GM21447 (cell line): ENCODE measurements at regions not wholly inside any gene's neighbourhood (a gene's known extent, or its start where the extent isn't known, plus 50 kb on each side); places are given as distances from the start of the nearest gene placed in this dataset.
"Not testable (repeated sequence)": the region's sequence is repeated elsewhere in the genome, so short reads cannot be mapped to it uniquely, and the experiment has no call there.

Source experiments
- ATAC-seq: cut with Tn5 transposase; IDR thresholded peaks from one replicate; pipeline ENCODE4 v1.9.1; 2021; ENCODE audit not compliant: unreplicated experiment

GRCh38 chr13:58958097-58958496 lies 1205.6 kb downstream of the DIAPH3 start:
- not testable (repeated sequence) for ATAC-seq

DNA sequence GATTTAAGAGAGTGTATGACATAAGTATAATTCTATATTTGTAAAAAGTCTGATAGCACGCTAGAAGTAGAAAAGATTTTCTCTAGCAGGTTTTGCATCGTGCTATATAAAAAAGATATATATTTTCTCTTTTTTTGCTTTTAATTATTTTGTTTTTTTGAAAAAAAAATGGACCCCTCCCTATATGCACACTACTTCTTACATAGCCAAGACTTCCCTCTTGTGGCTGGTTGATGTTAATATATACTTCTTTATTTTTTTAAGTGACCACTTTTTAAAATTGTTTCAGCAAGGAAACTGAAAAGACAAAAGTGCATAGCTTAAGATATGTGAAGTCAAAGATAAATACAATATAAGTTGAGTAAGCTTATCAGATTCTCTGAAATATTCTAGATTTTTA lies 1202.8 kb downstream of the DIAPH3 start:
- no peak for ATAC-seq

- ATAC-seq: no peak
Measured at GRCh38 chr13:58963321-58963720, 1200.4 kb downstream of the DIAPH3 start.

- ATAC-seq: no peak
Measured at GRCh38 chr13:58964048-58964447, 1199.7 kb downstream of the DIAPH3 start.

GRCh38 chr13:58977085-58977484 lies 1186.6 kb downstream of the DIAPH3 start:
- no peak for ATAC-seq

- ATAC-seq: no peak
Measured at GRCh38 chr13:58978331-58978730, 1185.4 kb downstream of the DIAPH3 start.

DNA sequence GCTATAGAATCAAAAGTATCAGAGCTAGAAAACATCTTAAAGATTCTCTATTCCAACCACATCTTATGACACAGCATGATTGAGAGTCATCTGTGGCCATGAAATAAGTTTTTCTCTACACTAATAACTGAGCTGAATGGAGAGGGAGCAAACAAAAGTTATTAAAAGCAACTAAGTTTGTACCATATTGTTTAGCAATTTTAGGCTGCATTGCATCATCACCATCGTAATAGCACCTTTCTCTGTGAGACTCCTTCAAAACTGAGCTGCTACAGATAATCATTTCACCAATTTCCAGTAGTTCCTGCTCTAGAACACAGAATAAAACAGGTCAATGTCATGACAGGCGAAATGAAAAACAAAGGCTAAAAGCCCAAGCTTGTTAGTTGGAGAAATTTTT lies 1183.9 kb downstream of the DIAPH3 start:
- ATAC-seq: no peak

DNA sequence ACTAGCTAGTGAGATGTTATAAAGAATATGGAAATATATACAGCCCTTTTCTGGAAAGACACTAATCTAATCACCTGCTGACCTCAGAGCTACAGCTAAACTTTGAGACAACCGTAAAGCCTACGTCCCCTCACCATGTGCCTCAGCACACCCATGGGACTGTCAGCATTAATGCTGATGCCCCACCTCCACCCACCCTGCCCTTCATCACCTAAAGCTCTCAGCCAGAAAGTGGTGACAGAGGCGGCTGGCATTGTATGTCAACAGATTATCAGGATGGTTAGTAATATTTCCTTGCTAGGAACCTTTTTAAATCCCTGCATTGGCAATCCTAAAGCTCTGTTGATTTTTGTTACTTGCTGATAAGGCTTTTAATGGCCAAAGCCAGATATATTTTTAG lies 1177.9 kb downstream of the DIAPH3 start:
- no peak for ATAC-seq

- no peak for ATAC-seq
Measured at GRCh38 chr13:58989556-58989955, 1174.2 kb downstream of the DIAPH3 start.

DNA sequence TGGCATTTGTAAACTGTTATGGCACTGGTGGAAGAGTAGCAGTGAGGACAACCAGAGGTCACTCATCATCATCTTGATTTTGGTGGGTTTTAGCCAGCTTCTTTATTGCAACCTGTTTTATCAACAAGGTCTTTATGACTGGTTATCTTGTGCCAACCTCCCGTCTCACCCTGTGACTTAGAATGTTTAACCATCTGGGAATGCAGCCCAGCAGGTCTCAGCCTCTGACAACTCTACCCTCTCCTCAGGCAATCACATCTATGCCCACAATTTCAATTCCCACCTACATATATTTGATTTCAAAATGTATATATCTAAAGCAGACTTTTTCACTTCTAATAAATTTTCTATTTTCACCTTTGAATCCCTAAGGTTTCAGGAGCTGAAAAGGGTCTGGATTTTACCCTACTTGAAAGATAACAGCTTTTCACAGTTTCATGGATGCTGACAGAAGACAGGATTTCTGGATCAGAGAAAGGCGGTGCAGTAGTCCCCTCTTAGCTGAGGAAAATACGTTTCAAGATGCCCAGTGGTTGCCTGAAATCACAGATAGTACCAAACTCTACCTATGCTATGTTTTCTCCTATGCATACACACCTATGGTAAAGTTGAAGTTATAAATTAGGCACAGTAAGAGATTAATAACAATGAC lies 1171.8 kb downstream of the DIAPH3 start:
- ATAC-seq: no peak

DNA sequence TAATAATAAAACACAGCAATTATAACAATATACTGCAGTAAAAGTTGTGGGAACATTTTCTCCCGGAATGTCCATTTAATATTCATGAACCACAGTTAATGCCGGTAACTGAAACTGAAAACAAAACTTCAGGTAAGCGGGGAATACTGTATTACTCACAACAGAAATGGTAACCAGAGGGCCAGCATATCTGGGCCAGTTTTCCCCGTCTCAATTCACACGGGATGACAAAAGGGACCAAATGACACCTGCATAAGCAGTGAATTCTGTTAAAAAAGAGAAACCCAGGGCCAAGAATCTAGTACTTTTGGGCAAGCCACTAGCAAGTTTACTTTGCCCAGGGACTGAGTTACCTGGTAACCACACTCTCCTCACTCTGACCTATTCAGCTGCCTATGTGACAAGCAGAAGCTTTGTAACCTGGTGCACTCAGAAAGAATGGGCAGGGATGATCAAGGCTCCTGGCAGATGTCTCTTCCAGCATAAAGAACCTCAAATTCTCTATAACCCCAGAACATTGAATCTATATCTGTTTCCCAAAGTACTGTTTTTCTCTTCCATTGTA lies 1171.2 kb downstream of the DIAPH3 start:
- no peak for ATAC-seq

- ATAC-seq: no peak
Measured at GRCh38 chr13:58994077-58994476, 1169.7 kb downstream of the DIAPH3 start.

- ATAC-seq: no peak
Measured at GRCh38 chr13:58994777-58995176, 1169.0 kb downstream of the DIAPH3 start.

GRCh38 chr13:58998716-58999115 lies 1165.0 kb downstream of the DIAPH3 start:
- ATAC-seq: no peak

- no peak for ATAC-seq
Measured at GRCh38 chr13:58999851-59000250, 1163.9 kb downstream of the DIAPH3 start.

DNA sequence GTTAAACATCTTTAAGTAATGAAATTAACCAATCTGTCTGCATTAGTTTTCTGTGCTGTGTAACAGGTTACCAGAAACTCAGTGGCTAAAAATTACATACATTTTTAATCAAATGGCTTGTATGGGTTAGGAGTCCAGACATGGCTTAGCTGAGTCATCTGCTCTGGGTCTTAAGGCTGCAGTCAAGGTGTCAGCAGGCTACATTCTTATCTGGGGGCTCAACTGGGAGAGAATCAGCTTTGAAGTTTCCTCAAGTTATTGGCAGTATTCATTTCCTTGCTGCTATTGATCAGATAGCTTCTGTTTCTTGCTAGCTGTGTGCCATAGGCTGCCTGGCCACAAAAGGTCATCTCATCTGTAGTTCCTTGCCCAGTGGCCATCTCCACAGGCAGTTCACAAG lies 1163.0 kb downstream of the DIAPH3 start:
- ATAC-seq: no peak

- no peak for ATAC-seq
Measured at GRCh38 chr13:59012731-59013130, 1151.0 kb downstream of the DIAPH3 start.

DNA sequence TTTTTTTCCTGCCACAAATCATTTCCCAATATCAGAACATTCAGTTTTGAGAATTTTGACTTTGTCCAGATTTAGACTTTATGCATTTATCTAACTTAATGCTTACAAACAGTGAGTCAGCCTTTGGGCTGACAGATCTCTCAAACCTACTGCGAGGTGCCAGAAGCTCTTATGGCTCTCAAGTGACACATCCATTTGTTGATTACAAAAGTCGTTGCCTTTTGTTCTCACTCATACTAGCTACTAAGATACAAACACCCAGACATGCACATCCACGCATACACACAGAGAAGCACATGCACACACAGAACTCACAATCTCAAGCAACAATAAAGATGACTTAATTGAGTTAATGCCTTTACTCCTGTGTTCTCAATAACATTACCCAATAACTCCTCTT lies 1147.5 kb downstream of the DIAPH3 start:
- no peak for ATAC-seq

DNA sequence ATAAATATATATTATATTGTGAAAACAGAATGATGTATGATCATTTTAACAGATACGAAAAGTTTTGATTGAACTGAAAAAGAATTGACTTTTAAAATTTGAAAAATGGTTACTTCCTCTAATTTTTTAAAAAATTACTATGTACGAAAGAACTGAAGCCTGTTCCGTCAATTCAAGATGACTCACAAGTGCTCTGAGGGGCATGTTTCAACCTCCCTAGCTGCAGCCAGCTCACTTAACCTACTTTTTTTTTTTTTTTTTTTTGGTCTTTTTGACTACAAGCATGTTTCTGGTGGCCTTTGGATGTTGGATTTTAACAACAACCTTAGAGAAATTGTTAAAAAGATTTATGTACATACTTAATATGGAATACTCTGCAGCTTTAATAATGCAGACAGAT lies 1139.3 kb downstream of the DIAPH3 start:
- ATAC-seq: no peak

DNA sequence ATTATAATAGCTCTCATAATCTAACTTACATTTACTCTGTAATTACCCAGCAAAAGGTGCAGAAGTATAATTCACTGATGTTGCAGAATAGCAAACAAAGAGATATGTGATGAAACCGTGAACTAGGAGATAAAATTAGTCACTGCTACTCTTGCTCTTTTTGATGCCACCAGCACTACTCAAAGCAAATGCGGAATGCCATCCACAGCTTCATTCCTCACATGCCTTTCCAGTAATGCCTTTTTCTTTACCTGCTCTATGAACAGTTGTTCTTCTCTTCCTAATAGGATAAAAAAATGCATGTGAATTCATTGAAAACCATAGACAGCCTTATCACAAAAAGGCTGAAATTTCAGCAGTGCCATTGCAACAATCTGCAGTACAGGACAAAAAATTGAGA lies 1129.5 kb downstream of the DIAPH3 start:
- ATAC-seq: no peak

- no peak for ATAC-seq
Measured at GRCh38 chr13:59038824-59039223, 1124.9 kb downstream of the DIAPH3 start.

DNA sequence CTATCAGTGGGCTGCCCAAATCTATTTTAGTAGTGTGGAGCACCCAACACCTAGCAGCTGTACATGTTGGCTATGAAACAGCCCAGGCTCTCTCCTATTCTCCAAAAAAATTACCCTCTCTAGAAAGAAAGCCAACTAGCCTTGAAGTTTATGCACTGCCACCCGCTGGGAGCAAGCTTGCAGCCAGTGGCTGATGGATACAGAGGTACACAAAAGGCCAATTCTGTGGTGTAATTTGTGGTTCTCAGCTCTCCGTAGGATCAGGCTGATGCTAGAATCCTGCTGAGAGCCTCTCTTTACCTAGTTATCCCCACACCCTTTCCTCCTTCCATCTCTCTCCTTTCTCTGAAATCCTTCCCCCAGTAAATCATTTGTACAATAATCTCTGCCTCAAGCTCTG lies 1120.7 kb downstream of the DIAPH3 start:
- ATAC-seq: no peak

- ATAC-seq: no peak
Measured at GRCh38 chr13:59047546-59047945, 1116.2 kb downstream of the DIAPH3 start.
